ENCODE measurements at regions not wholly inside any gene's neighbourhood (a gene's known extent, or its start where the extent isn't known, plus 50 kb on each side); places are given as distances from the start of the nearest gene placed in this dataset.

GRCh38 chr6:76221525-76221924, 149.1 kb upstream of the IMPG1 start:
- POLR2A ChIA-PET, result no interaction called here
- 100% methylated on average over 1 of the region's 1 CpG for WGBS (ENCODE audit: insufficient coverage)
- Histone ChIP-seq H3K27me3 (replicated peaks in 2 of 5; ENCODE audit: control insufficient read depth in 4 of 5, insufficient read depth in 5 of 5, low read length in 4 of 5) (no peaks in the 10 kb centered on the region), H3K27ac (ENCODE audit: insufficient read depth in 1 of 2, low read depth in 1 of 2, low read length in 2 of 2, poor library complexity in 1 of 2, severe bottlenecking in 2 of 2) (no peak overlapping the region), H3K4me3 (ENCODE audit: control insufficient read depth in 1 of 7, extremely low read depth in 1 of 7, insufficient read depth in 4 of 7, low read depth in 2 of 7, low read length in 6 of 7) (no peak overlapping the region), H3K36me3 (ENCODE audit: control insufficient read depth in 4 of 4, insufficient read depth in 4 of 4, low read length in 3 of 4) (no peaks in the 10 kb centered on the region), H3K9me3 (ENCODE audit: control extremely low read depth in 1 of 5, control insufficient read depth in 4 of 5, insufficient read depth in 2 of 5, low read depth in 1 of 5, low read length in 4 of 5) (no peaks in the 10 kb centered on the region), H3K4me1 (ENCODE audit: control extremely low read depth in 1 of 4, control insufficient read depth in 4 of 4, insufficient read depth in 4 of 4, low read length in 3 of 4) (no peaks in the 10 kb centered on the region)
- no peak for DNase-seq
- CTCF ChIA-PET, result interaction anchor here (0.6 kb wide), 1 partner anchor 12 kb away, joined by 4 read pairs; no protein-coding TSS in a partner anchor

GRCh38 chr6:76220805-76221204, 148.3 kb upstream of the IMPG1 start:
- CTCF ChIA-PET, result interaction anchor here (0.6 kb wide), 1 partner anchor 12 kb away, joined by 4 read pairs; no protein-coding TSS in a partner anchor
- POLR2A ChIA-PET, result no interaction called here

DNA sequence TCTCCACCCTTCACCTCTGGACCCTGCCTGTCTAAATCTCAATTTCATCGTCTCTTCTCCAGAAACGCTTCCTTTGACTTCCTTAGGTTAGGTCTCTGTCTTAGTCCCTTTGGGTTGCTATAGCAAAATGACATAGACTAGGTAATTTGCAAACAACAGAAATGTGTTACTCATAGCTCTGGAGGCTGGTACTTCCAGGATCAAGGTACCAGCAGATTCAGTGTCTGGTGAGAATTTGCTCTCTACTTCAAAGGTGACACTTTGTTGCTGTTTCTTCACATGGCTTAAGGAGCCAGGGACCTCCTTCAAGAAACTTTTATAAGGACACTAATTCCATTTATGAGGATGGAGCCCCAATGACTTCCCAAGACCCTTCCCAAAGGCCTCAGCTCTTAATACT, 145.1 kb upstream of the IMPG1 start:
- no peaks in the 10 kb centered on the region for H3K36me3 ChIP-seq (ENCODE audit: control insufficient read depth in 4 of 4, insufficient read depth in 4 of 4, low read length in 3 of 4)
- H3K9me3 ChIP-seq (ENCODE audit: control extremely low read depth in 1 of 5, control insufficient read depth in 4 of 5, insufficient read depth in 2 of 5, low read depth in 1 of 5, low read length in 4 of 5), result no peaks in the 10 kb centered on the region
- H3K27me3 ChIP-seq (replicated peaks in 2 of 5; ENCODE audit: control insufficient read depth in 4 of 5, insufficient read depth in 5 of 5, low read length in 4 of 5), result no peaks in the 10 kb centered on the region
- no peaks in the 10 kb centered on the region for H3K4me1 ChIP-seq (ENCODE audit: control extremely low read depth in 1 of 4, control insufficient read depth in 4 of 4, insufficient read depth in 4 of 4, low read length in 3 of 4)
- WGBS (ENCODE audit: insufficient coverage), result 100% methylated on average over 2 of the region's 2 CpGs
- DNase-seq, result no peak
- POLR2A ChIA-PET, result no interaction called here
- no peak overlapping the region for H3K27ac ChIP-seq (ENCODE audit: insufficient read depth in 1 of 2, low read depth in 1 of 2, low read length in 2 of 2, poor library complexity in 1 of 2, severe bottlenecking in 2 of 2)
- H3K4me3 ChIP-seq (ENCODE audit: control insufficient read depth in 1 of 7, extremely low read depth in 1 of 7, insufficient read depth in 4 of 7, low read depth in 2 of 7, low read length in 6 of 7), result no peak overlapping the region
- CTCF ChIA-PET, result no interaction called here

More at GRCh38 chr6:76220805-76221204, 148.3 kb upstream of the IMPG1 start:
- no peaks in the 10 kb centered on the region for H3K27me3 ChIP-seq (replicated peaks in 2 of 5; ENCODE audit: control insufficient read depth in 4 of 5, insufficient read depth in 5 of 5, low read length in 4 of 5)
- no peaks in the 10 kb centered on the region for H3K36me3 ChIP-seq (ENCODE audit: control insufficient read depth in 4 of 4, insufficient read depth in 4 of 4, low read length in 3 of 4)
- H3K9me3 ChIP-seq (ENCODE audit: control extremely low read depth in 1 of 5, control insufficient read depth in 4 of 5, insufficient read depth in 2 of 5, low read depth in 1 of 5, low read length in 4 of 5), result no peaks in the 10 kb centered on the region
- H3K4me1 ChIP-seq (ENCODE audit: control extremely low read depth in 1 of 4, control insufficient read depth in 4 of 4, insufficient read depth in 4 of 4, low read length in 3 of 4), result no peaks in the 10 kb centered on the region
- H3K27ac ChIP-seq (ENCODE audit: insufficient read depth in 1 of 2, low read depth in 1 of 2, low read length in 2 of 2, poor library complexity in 1 of 2, severe bottlenecking in 2 of 2), result no peak overlapping the region
- no peak for DNase-seq
- H3K4me3 ChIP-seq (ENCODE audit: control insufficient read depth in 1 of 7, extremely low read depth in 1 of 7, insufficient read depth in 4 of 7, low read depth in 2 of 7, low read length in 6 of 7), result no peak overlapping the region
- no CpG with 5 or more reads among the region's 3 CpGs for WGBS (ENCODE audit: insufficient coverage)

- Histone ChIP-seq H3K27ac (ENCODE audit: insufficient read depth in 1 of 2, low read depth in 1 of 2, low read length in 2 of 2, poor library complexity in 1 of 2, severe bottlenecking in 2 of 2) (no peak overlapping the region), H3K36me3 (ENCODE audit: control insufficient read depth in 4 of 4, insufficient read depth in 4 of 4, low read length in 3 of 4) (no peaks in the 10 kb centered on the region), H3K4me3 (ENCODE audit: control insufficient read depth in 1 of 7, extremely low read depth in 1 of 7, insufficient read depth in 4 of 7, low read depth in 2 of 7, low read length in 6 of 7) (no peak overlapping the region), H3K9me3 (ENCODE audit: control extremely low read depth in 1 of 5, control insufficient read depth in 4 of 5, insufficient read depth in 2 of 5, low read depth in 1 of 5, low read length in 4 of 5) (no peaks in the 10 kb centered on the region), H3K27me3 (replicated peaks in 2 of 5; ENCODE audit: control insufficient read depth in 4 of 5, insufficient read depth in 5 of 5, low read length in 4 of 5) (no peaks in the 10 kb centered on the region), H3K4me1 (ENCODE audit: control extremely low read depth in 1 of 4, control insufficient read depth in 4 of 4, insufficient read depth in 4 of 4, low read length in 3 of 4) (no peaks in the 10 kb centered on the region)
- ChIA-PET CTCF (no interaction called here), POLR2A (no interaction called here)
- 100% methylated on average over 2 of the region's 4 CpGs for WGBS (ENCODE audit: insufficient coverage)
- DNase-seq, result no peak
Measured at GRCh38 chr6:76214546-76214945, 142.1 kb upstream of the IMPG1 start.

GRCh38 chr6:76174722-76175121, 102.3 kb upstream of the IMPG1 start:
- CTCF ChIA-PET, result no interaction called here
- 43% methylated on average over 1 of the region's 1 CpG for WGBS (ENCODE audit: insufficient coverage)
- no peak for DNase-seq
- H3K27me3 ChIP-seq (replicated peaks in 2 of 5; ENCODE audit: control insufficient read depth in 4 of 5, insufficient read depth in 5 of 5, low read length in 4 of 5), result no peaks in the 10 kb centered on the region
- H3K4me1 ChIP-seq (ENCODE audit: control extremely low read depth in 1 of 4, control insufficient read depth in 4 of 4, insufficient read depth in 4 of 4, low read length in 3 of 4), result no peaks in the 10 kb centered on the region
- H3K27ac ChIP-seq (ENCODE audit: insufficient read depth in 1 of 2, low read depth in 1 of 2, low read length in 2 of 2, poor library complexity in 1 of 2, severe bottlenecking in 2 of 2), result no peak overlapping the region
- no peaks in the 10 kb centered on the region for H3K9me3 ChIP-seq (ENCODE audit: control extremely low read depth in 1 of 5, control insufficient read depth in 4 of 5, insufficient read depth in 2 of 5, low read depth in 1 of 5, low read length in 4 of 5)
- no peaks in the 10 kb centered on the region for H3K36me3 ChIP-seq (ENCODE audit: control insufficient read depth in 4 of 4, insufficient read depth in 4 of 4, low read length in 3 of 4)
- POLR2A ChIA-PET, result no interaction called here
- no peak overlapping the region for H3K4me3 ChIP-seq (ENCODE audit: control insufficient read depth in 1 of 7, extremely low read depth in 1 of 7, insufficient read depth in 4 of 7, low read depth in 2 of 7, low read length in 6 of 7)

GRCh38 chr6:76166874-76167273, 94.4 kb upstream of the IMPG1 start:
- CTCF ChIA-PET, result no interaction called here
- H3K4me3 ChIP-seq (ENCODE audit: control insufficient read depth in 1 of 7, extremely low read depth in 1 of 7, insufficient read depth in 4 of 7, low read depth in 2 of 7, low read length in 6 of 7), result no peak overlapping the region
- H3K27ac ChIP-seq (ENCODE audit: insufficient read depth in 1 of 2, low read depth in 1 of 2, low read length in 2 of 2, poor library complexity in 1 of 2, severe bottlenecking in 2 of 2), result no peak overlapping the region
- no peak for DNase-seq
- H3K27me3 ChIP-seq (replicated peaks in 2 of 5; ENCODE audit: control insufficient read depth in 4 of 5, insufficient read depth in 5 of 5, low read length in 4 of 5), result no peaks in the 10 kb centered on the region
- no CpG with 5 or more reads among the region's 1 CpG for WGBS (ENCODE audit: insufficient coverage)
- H3K4me1 ChIP-seq (ENCODE audit: control extremely low read depth in 1 of 4, control insufficient read depth in 4 of 4, insufficient read depth in 4 of 4, low read length in 3 of 4), result no peaks in the 10 kb centered on the region
- H3K9me3 ChIP-seq (ENCODE audit: control extremely low read depth in 1 of 5, control insufficient read depth in 4 of 5, insufficient read depth in 2 of 5, low read depth in 1 of 5, low read length in 4 of 5), result peaks cover 0 to 6% (median 0%) of the 10 kb centered on the region in 5 experiments
- POLR2A ChIA-PET, result no interaction called here
- H3K36me3 ChIP-seq (ENCODE audit: control insufficient read depth in 4 of 4, insufficient read depth in 4 of 4, low read length in 3 of 4), result no peaks in the 10 kb centered on the region

DNA sequence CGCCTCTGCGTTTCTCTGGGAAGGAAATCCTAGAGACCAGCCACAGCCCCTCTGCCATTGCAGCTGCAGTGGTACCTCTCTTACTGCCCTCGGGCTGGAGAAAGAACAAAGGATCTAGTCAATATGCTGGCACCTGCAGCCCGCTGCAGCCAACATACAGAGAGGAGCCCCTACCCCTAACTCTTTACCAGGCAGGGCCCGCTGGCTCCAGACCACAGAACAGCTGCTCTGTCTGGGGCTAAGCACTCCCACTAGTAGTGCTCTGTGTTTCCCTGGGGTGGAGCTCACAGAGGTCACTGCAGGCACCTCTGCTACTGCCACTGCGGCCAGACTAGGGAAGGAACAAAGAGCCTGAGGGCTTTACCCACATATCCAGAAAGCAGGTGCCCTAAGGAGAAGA, 93.8 kb upstream of the IMPG1 start:
- no peak overlapping the region for H3K4me3 ChIP-seq (ENCODE audit: control insufficient read depth in 1 of 7, extremely low read depth in 1 of 7, insufficient read depth in 4 of 7, low read depth in 2 of 7, low read length in 6 of 7)
- WGBS (ENCODE audit: insufficient coverage), result 96% methylated on average over 6 of the region's 6 CpGs
- POLR2A ChIA-PET, result no interaction called here
- no peaks in the 10 kb centered on the region for H3K27me3 ChIP-seq (replicated peaks in 2 of 5; ENCODE audit: control insufficient read depth in 4 of 5, insufficient read depth in 5 of 5, low read length in 4 of 5)
- H3K36me3 ChIP-seq (ENCODE audit: control insufficient read depth in 4 of 4, insufficient read depth in 4 of 4, low read length in 3 of 4), result no peaks in the 10 kb centered on the region
- H3K27ac ChIP-seq (ENCODE audit: insufficient read depth in 1 of 2, low read depth in 1 of 2, low read length in 2 of 2, poor library complexity in 1 of 2, severe bottlenecking in 2 of 2), result no peak overlapping the region
- peaks cover 0 to 6% (median 0%) of the 10 kb centered on the region in 5 experiments for H3K9me3 ChIP-seq (ENCODE audit: control extremely low read depth in 1 of 5, control insufficient read depth in 4 of 5, insufficient read depth in 2 of 5, low read depth in 1 of 5, low read length in 4 of 5)
- DNase-seq, result no peak
- CTCF ChIA-PET, result no interaction called here
- no peaks in the 10 kb centered on the region for H3K4me1 ChIP-seq (ENCODE audit: control extremely low read depth in 1 of 4, control insufficient read depth in 4 of 4, insufficient read depth in 4 of 4, low read length in 3 of 4)

Data from common myeloid progenitor, CD34-positive (primary cell).